Occipital lobe (tissue), 1 donor: ENCODE measurements at regions not wholly inside any gene's neighbourhood (a gene's known extent, or its start where the extent isn't known, plus 50 kb on each side); places are given as distances from the start of the nearest gene placed in this dataset.

Source experiments
- DNase-seq: peaks from one replicate; lab custom pipeline; 2025; lab: John Stamatoyannopoulos, UW

GRCh38 chr3:68163968-68164367, 509.6 kb upstream of the SUCLG2 start:
- no peak for DNase-seq

- DNase-seq, result no peak
Measured at GRCh38 chr3:68163062-68163461, 508.6 kb upstream of the SUCLG2 start.

- DNase-seq, result no peak
Measured at GRCh38 chr3:68162644-68163043, 508.2 kb upstream of the SUCLG2 start.

- no peak for DNase-seq
Measured at GRCh38 chr3:68151359-68151758, 496.9 kb upstream of the SUCLG2 start.

- no peak for DNase-seq
Measured at GRCh38 chr3:68148447-68148846, 494.0 kb upstream of the SUCLG2 start.

GRCh38 chr3:68142441-68142840, 488.0 kb upstream of the SUCLG2 start:
- no peak for DNase-seq

- no peak for DNase-seq
Measured at GRCh38 chr3:68139897-68140296, 485.5 kb upstream of the SUCLG2 start.

- DNase-seq, result no peak
Measured at GRCh38 chr3:68136411-68136810, 482.0 kb upstream of the SUCLG2 start.

- DNase-seq, result no peak
Measured at GRCh38 chr3:68135067-68135466, 480.7 kb upstream of the SUCLG2 start.

- DNase-seq, result no peak
Measured at GRCh38 chr3:68129065-68129464, 474.7 kb upstream of the SUCLG2 start.

GRCh38 chr3:68123231-68123630, 468.8 kb upstream of the SUCLG2 start:
- DNase-seq, result no peak

- no peak for DNase-seq
Measured at GRCh38 chr3:68121287-68121686, 466.9 kb upstream of the SUCLG2 start.

- DNase-seq, result no peak
Measured at GRCh38 chr3:68116580-68116979, 462.2 kb upstream of the SUCLG2 start.

- no peak for DNase-seq
Measured at GRCh38 chr3:68103811-68104210, 449.4 kb upstream of the SUCLG2 start.

- no peak for DNase-seq
Measured at GRCh38 chr3:68090571-68090970, 436.2 kb upstream of the SUCLG2 start.

GRCh38 chr3:68089572-68090011, 435.2 kb upstream of the SUCLG2 start:
- DNase-seq, result no peak

- DNase-seq, result no peak
Measured at GRCh38 chr3:68088636-68089035, 434.2 kb upstream of the SUCLG2 start.

GRCh38 chr3:68088216-68088615, 433.8 kb upstream of the SUCLG2 start:
- no peak for DNase-seq

GRCh38 chr3:68072062-68072461, 417.6 kb upstream of the SUCLG2 start:
- no peak for DNase-seq

GRCh38 chr3:68070186-68070585, 415.8 kb upstream of the SUCLG2 start:
- no peak for DNase-seq

- no peak for DNase-seq
Measured at GRCh38 chr3:68067314-68067713, 412.9 kb upstream of the SUCLG2 start.

- DNase-seq, result no peak
Measured at GRCh38 chr3:68062926-68063325, 408.5 kb upstream of the SUCLG2 start.

GRCh38 chr3:68060910-68061309, 406.5 kb upstream of the SUCLG2 start:
- no peak for DNase-seq

- no peak for DNase-seq
Measured at GRCh38 chr3:68060191-68060590, 405.8 kb upstream of the SUCLG2 start.
